HG02798 (cell line): ENCODE measurements at regions not wholly inside any gene's neighbourhood (a gene's known extent, or its start where the extent isn't known, plus 50 kb on each side); places are given as distances from the start of the nearest gene placed in this dataset.
A peak's percentile ranks its signal among the peaks of the same experiment; 100 is the strongest.

ENCODE experiments used
- ATAC-seq: cut with Tn5 transposase; IDR thresholded peaks from one replicate; pipeline ENCODE4 v1.9.1; 2021; ENCODE audit warnings: mild to moderate bottlenecking; ENCODE audit not compliant: unreplicated experiment, poor library complexity

GRCh38 chr2:126771501-126772195 lies 115.7 kb downstream of the GYPC start:
- ATAC-seq: no peak

- ATAC-seq: no peak
Measured at GRCh38 chr2:126774290-126774689, 118.3 kb downstream of the GYPC start.

GRCh38 chr2:126774761-126775160 lies 118.8 kb downstream of the GYPC start:
- ATAC-seq: no peak

GRCh38 chr2:126775300-126775985 lies 119.5 kb downstream of the GYPC start:
- ATAC-seq: no peak

- ATAC-seq: no peak
Measured at GRCh38 chr2:126776255-126776654, 120.3 kb downstream of the GYPC start.

- ATAC-seq: peak; percentile 85
Measured at GRCh38 chr2:126776692-126777619, 121.0 kb downstream of the GYPC start.

GRCh38 chr2:126777620-126777978 lies 121.1 kb upstream of the TEX51 start:
- ATAC-seq: peak; percentile 13

GRCh38 chr2:126778561-126779501 lies 119.9 kb upstream of the TEX51 start:
- ATAC-seq: no peak

GRCh38 chr2:126781206-126781605 lies 117.5 kb upstream of the TEX51 start:
- ATAC-seq: no peak

- ATAC-seq: no peak
Measured at GRCh38 chr2:126781806-126782205, 116.9 kb upstream of the TEX51 start.

- ATAC-seq: no peak
Measured at GRCh38 chr2:126782648-126783047, 116.0 kb upstream of the TEX51 start.

- no peak for ATAC-seq
Measured at GRCh38 chr2:126783341-126783740, 115.3 kb upstream of the TEX51 start.

- no peak for ATAC-seq
Measured at GRCh38 chr2:126784045-126784444, 114.6 kb upstream of the TEX51 start.

- no peak for ATAC-seq
Measured at GRCh38 chr2:126784621-126785020, 114.1 kb upstream of the TEX51 start.

GRCh38 chr2:126785236-126785635 lies 113.5 kb upstream of the TEX51 start:
- no peak for ATAC-seq

- ATAC-seq: no peak
Measured at GRCh38 chr2:126785862-126786261, 112.8 kb upstream of the TEX51 start.

- ATAC-seq: no peak
Measured at GRCh38 chr2:126786765-126787164, 111.9 kb upstream of the TEX51 start.

GRCh38 chr2:126787289-126787688 lies 111.4 kb upstream of the TEX51 start:
- ATAC-seq: no peak

- ATAC-seq: no peak
Measured at GRCh38 chr2:126788113-126788512, 110.6 kb upstream of the TEX51 start.

- ATAC-seq: no peak
Measured at GRCh38 chr2:126788652-126789051, 110.0 kb upstream of the TEX51 start.
